ENCODE measurements at regions not wholly inside any gene's neighbourhood (a gene's known extent, or its start where the extent isn't known, plus 50 kb on each side); places are given as distances from the start of the nearest gene placed in this dataset.

DNA sequence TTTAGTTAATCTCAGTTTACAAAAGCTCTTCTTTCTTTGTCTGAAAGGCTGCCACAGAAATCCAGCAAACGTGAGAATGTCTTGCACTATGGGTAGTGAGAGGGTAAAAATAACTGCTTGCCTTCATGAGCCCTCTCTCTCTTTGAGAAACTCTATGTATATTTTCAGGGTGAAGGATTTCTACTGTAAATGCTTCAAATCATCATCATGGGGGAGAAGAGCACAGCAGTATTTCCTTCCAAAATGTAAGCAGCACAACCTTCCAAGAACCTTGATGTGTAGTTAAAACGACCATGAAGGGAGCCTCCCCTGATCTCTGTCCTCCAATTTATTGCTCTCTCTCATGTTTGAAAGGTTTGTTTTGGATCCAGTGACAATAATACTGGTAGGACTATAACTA, 141.3 kb upstream of the CENPW start:
- CTCF ChIA-PET (ENCODE audit: partially characterized antibody), result interaction anchor here (1.5 to 2.2 kb wide), 2 partner anchors 22 to 422 kb away, joined by 3 to 10 read pairs; no protein-coding TSS in a partner anchor
- no peak overlapping the region for H2BK20ac ChIP-seq (ENCODE audit: low read length)

More for the DNA sequence above, 141.3 kb upstream of the CENPW start:
- Histone ChIP-seq H3K27me3 (replicated peaks in 1 of 4; ENCODE audit: control insufficient read depth in 3 of 4, extremely low read depth in 1 of 4, insufficient read depth in 3 of 4, low read length in 3 of 4) (no peaks in the 10 kb centered on the region), H2BK12ac (ENCODE audit: low read depth, low read length) (no peak overlapping the region), H2AK5ac (ENCODE audit: low read depth, low read length) (no peak overlapping the region), H3K27ac (ENCODE audit: low read depth, low read length) (no peak overlapping the region), H2BK5ac (ENCODE audit: low read depth, low read length) (no peak overlapping the region), H3K4me1 (replicated peaks in 1 of 4; ENCODE audit: control insufficient read depth in 3 of 4, insufficient read depth in 4 of 4, low read length in 3 of 4) (no peaks in the 10 kb centered on the region), H4K8ac (ENCODE audit: extremely low read depth, insufficient read depth, low read length) (no peak overlapping the region), H3K9ac (replicated peaks in 1 of 4; ENCODE audit: extremely low read depth in 1 of 4, low read depth in 3 of 4, low read length in 3 of 4) (no peak overlapping the region), H2AFZ (ENCODE audit: low read length) (no peak overlapping the region), H2BK15ac (ENCODE audit: low read length) (no peak overlapping the region), H3K14ac (ENCODE audit: insufficient read length) (no peak overlapping the region), H3K4me2 (ENCODE audit: insufficient read depth in 1 of 2, low read depth in 2 of 2, low read length in 2 of 2) (no peak overlapping the region), H2BK120ac (replicated peaks; ENCODE audit: low read depth, low read length) (no peak overlapping the region), H3K79me1 (ENCODE audit: low read depth, low read length) (no peaks in the 10 kb centered on the region), H3K23ac (ENCODE audit: insufficient read length) (no peak overlapping the region), H3K79me2 (ENCODE audit: control insufficient read depth in 1 of 2, insufficient read depth in 2 of 2, low read length in 2 of 2) (no peaks in the 10 kb centered on the region), H3K9me3 (ENCODE audit: insufficient read depth in 2 of 2, low read depth in 1 of 2, low read length in 1 of 2) (no peaks in the 10 kb centered on the region), H4K5ac (ENCODE audit: insufficient read length, low read depth, low read length) (no peak overlapping the region), H4K20me1 (replicated peaks in 1 of 2; ENCODE audit: control insufficient read depth in 1 of 2, insufficient read depth in 2 of 2, low read length in 2 of 2) (no peaks in the 10 kb centered on the region), H3K18ac (ENCODE audit: extremely low read depth, low read length) (no peak overlapping the region), H3K4me3 (ENCODE audit: extremely low read depth in 1 of 4, insufficient read depth in 2 of 4, low read depth in 3 of 4, low read length in 4 of 4) (no peak overlapping the region), H3K23me2 (ENCODE audit: low read depth, low read length) (no peaks in the 10 kb centered on the region), H3K36me3 (ENCODE audit: control insufficient read depth in 2 of 4, insufficient read depth in 4 of 4, low read length in 3 of 4) (no peaks in the 10 kb centered on the region), H3K4ac (replicated peaks; ENCODE audit: insufficient read length, low read depth, low read length) (no peak overlapping the region), H3K56ac (replicated peaks; ENCODE audit: insufficient read length, low read depth, low read length) (no peak overlapping the region), H4K91ac (replicated peaks; ENCODE audit: insufficient read length, low read length) (no peak overlapping the region)
- POLR2A ChIA-PET (ENCODE audit: partially characterized antibody), result no interaction called here
- DNase-seq (ENCODE audit: low read depth in 1 of 2, low spot score in 2 of 2), result no peak
- FAIRE-seq, result no peak
- TF ChIP-seq TCF12 (IDR thresholded peaks at IDR 0.05; ENCODE audit: low read depth, low read length) (no peak), RFX5 (IDR thresholded peaks at IDR 0.05; ENCODE audit: borderline replicate concordance, low read depth, low read length) (no peak), SRF (IDR thresholded peaks at IDR 0.05; ENCODE audit: low read depth, low read length) (no peak), CBX5 (IDR thresholded peaks at IDR 0.05; ENCODE audit: low read depth, low read length) (no peak), POU5F1 (IDR thresholded peaks at IDR 0.05; ENCODE audit: low read depth, low read length) (no peak), HDAC2 (IDR thresholded peaks at IDR 0.05; ENCODE audit: borderline replicate concordance in 1 of 2, low read depth in 2 of 2, low read length in 2 of 2) (no peak), CEBPB (IDR thresholded peaks at IDR 0.05; ENCODE audit: low read depth, low read length) (no peak), RBBP5 (IDR thresholded peaks at IDR 0.05; ENCODE audit: borderline replicate concordance, low read depth, low read length) (no peak), BCL11A (IDR thresholded peaks at IDR 0.05; ENCODE audit: low read depth in 2 of 2, low read length in 2 of 2) (no peak), RAD21 (IDR thresholded peaks at IDR 0.05 in 1 of 2, conservative IDR thresholded peaks at IDR 0.05 in 1 of 2; ENCODE audit: low read depth in 2 of 2, low read length in 2 of 2) (no peak), KDM5A (IDR thresholded peaks at IDR 0.05; ENCODE audit: low read length) (no peak), SIN3A (conservative IDR thresholded peaks at IDR 0.05 in 1 of 2, IDR thresholded peaks at IDR 0.05 in 1 of 2; ENCODE audit: low read depth in 1 of 2, low read length in 2 of 2) (no peak)
- 88% methylated on average over 2 of the region's 2 CpGs; no CpG with 5 or more reads in 1 of the 2 experiments for WGBS, 2 experiments (ENCODE audit: extremely low coverage in 1 of 2, insufficient coverage in 1 of 2, insufficient read length in 1 of 2, insufficient replicate concordance in 2 of 2, low coverage in 1 of 2, low lambda C conversion rate in 2 of 2, missing lambda C conversion rate in 1 of 2)

All from H1 (cell line).